Left ventricle myocardium superior (tissue), 1 donor: ENCODE measurements at regions not wholly inside any gene's neighbourhood (a gene's known extent, or its start where the extent isn't known, plus 50 kb on each side); places are given as distances from the start of the nearest gene placed in this dataset.

Experiments
- ATAC-seq: fragments of 200-7000 bp; cut with Tn5 transposase; one replicate; pipeline ENCODE4 v1.9.1; 2020; ENCODE audit warnings: mild to moderate bottlenecking, moderate library complexity
- DNase-seq: peaks from one replicate; pipeline ENCODE4 v3.0.0-alpha.2; 2020
- intact Hi-C: fragments of 100-400 bp; cut with micrococcal nuclease; formaldehyde crosslinking; loops from one replicate; pipeline ENCODE4 v1.11.0; 2022
- donor health status: DM: no; HTN: yes; CAD: no; lungs with severe emphysema.

DNA sequence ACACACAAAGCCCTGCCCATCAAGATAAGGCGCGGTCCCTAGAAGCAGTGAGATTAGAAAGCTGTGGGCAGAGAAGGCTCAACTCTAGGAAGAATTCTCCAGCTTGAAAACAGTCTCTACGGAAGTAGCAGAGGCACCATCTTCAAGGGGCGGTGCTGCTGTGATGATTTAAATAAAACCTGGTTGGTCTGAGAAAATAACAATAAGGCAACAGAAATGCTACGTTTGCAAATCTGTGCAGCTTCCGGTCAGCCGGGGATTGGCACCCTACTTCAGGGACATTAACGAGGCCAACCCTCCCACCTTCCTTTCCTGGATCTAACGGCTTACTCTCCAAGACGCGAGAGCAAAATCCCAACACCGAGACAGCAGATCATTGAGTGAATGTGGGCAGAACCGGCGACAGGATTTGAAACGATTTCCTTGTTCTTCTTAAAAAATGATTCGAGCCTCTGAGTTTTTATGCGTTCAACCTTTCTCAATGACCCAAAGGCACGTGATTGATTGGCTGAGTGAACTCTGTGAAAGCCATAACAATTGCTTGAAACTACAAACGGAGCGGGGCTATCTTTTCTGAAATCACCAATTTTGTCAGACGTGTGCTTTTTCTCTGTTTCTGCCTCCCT is 93.7 kb upstream of the ZNF516 start:
- intact Hi-C loops: no loop called here
- DNase-seq (no peak), ATAC-seq (no peak)

DNA sequence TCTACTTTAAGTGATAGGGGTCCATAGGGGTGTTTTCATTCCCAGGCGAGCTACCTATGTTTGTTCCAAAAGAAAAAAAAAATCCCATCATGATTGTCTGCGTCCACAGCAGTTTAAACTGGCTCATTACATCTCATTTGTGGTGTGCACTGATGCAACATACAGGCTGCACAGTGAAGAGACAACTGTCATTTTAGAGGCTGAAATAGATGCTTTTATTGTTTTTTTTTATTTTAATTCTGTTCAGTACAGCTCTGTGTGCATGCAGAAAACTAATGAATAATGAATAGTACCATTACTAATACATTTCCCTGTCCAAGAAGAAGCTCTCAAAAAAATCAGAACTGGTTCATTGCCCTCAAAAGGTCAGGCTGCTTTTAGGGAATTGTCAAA is 92.8 kb upstream of the ZNF516 start:
- intact Hi-C loops: no loop called here
- no peak for DNase-seq
- ATAC-seq: no peak

DNA sequence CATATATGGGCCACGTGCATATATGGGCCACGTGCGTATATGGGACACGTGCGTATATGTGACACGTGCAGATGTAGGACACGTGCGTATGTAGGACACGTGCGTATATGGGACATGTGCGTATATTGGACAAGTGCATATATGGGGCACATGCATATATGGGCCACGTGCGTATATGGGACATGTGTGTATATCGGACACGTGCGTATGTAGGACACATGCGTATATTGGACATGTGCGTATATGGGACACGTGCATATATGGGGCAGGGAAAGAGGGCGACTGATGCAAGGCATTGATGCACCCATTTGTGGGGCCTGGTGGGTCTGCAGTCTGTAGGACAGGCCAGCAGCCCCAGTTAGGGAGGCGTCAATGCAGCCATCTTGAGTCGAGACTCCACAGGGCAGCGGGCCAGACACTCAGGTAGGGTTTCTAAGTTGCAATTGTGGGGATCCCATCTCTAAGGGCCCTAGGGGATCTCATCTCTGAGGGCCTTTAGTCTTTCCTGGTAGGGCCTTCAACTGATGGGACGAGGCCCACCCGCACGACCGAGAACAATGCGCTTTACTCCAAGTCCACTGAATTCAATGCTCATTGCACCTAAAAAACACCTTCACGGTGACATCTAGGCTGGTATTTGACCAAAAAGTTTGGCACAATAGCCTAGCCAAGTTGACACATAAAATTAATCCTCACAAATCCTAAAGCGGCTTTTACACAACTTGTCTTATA is 92.3 kb upstream of the ZNF516 start:
- intact Hi-C loops: no loop called here
- ATAC-seq: no peak

GRCh38 chr18:76584414-76585310 is 89.6 kb upstream of the ZNF516 start:
- intact Hi-C loops: no loop called here
- ATAC-seq: no peak

More for the DNA sequence above, 92.3 kb upstream of the ZNF516 start:
- no peak for DNase-seq

GRCh38 chr18:76581261-76581660 is 86.2 kb upstream of the ZNF516 start:
- ATAC-seq: no peak
- DNase-seq: no peak
- intact Hi-C loops: no loop called here

More at GRCh38 chr18:76584414-76585310, 89.6 kb upstream of the ZNF516 start:
- DNase-seq: no peak

- DNase-seq: no peak
- no peak for ATAC-seq
- intact Hi-C loops: no loop called here
Measured at GRCh38 chr18:76580288-76580962, 85.4 kb upstream of the ZNF516 start.

- ATAC-seq: no peak
- DNase-seq: no peak
- intact Hi-C loops: no loop called here
Measured at GRCh38 chr18:76579301-76579695, 84.3 kb upstream of the ZNF516 start.

GRCh38 chr18:76578571-76579300 is 83.7 kb upstream of the ZNF516 start:
- DNase-seq (no peak), ATAC-seq (no peak)
- intact Hi-C loops: no loop called here

DNA sequence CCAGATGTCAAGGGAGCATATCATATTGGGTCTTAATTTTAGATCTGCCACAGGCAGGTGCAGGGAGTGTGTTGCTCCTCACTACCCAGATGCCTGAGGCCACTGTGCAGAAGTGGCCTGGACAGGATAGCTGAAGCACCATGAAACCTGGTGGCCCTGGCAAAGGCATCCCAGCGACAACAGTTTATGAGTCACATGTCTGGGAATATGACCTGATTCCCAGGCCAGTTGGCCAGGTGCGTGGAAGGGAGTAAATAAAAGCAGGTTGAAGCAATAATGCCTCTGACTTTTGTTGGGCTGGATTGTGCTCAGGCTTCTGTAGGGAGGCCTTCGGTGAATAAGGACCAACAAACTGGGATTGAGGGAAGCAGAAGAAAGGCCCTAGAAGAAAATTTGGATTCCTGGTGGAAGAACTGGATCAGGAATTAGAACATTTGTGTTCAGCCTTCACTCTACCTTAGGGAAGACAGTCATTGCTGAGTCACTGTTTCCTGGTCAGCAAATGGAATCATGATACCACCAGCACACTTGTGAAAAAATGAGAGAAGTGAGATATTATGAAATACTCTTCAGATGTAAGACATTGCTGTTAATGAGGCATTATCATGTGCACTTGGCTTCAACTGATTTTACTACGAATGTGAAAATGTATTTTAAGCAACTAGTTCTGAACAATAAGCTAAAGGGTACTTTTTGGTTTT is 78.4 kb upstream of the ZNF516 start:
- no peak for DNase-seq
- intact Hi-C loops: no loop called here
- ATAC-seq: no peak

DNA sequence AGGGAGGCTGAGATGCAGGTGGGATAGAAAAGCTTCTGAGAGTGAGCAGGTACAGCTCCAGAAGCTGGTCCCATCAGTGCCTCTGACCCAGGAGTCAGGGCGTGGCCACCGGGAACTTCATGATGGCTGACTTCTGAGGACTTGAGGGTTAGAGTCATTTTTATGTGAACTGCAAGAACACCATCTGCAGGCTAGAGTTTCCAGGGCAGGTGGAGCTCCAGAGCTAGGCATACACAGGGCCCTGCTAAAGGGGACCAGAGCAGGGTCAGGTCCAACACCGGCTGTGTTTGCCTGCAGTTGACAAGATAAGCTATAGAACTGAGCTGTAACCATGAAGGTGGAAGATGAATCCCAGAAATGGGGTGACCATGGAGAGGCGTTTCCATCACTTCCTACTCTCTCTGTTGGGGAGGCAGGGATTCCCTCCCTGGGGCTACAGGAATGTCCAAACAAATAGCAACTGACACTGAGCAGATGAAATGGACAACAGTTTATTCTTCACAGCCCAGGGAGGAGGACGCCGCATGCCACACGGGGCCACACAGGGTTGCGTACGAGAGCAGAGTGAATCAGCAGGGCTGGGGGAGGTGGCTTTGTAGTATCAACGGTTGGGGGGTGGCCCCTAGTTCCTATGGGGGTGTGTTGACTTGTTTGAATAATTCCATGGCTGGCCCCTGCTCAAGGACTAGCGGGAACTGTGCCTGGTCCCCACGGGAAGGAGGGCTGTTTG is 77.6 kb upstream of the ZNF516 start:
- ATAC-seq (no peak), DNase-seq (no peak)
- intact Hi-C loops: no loop called here

DNA sequence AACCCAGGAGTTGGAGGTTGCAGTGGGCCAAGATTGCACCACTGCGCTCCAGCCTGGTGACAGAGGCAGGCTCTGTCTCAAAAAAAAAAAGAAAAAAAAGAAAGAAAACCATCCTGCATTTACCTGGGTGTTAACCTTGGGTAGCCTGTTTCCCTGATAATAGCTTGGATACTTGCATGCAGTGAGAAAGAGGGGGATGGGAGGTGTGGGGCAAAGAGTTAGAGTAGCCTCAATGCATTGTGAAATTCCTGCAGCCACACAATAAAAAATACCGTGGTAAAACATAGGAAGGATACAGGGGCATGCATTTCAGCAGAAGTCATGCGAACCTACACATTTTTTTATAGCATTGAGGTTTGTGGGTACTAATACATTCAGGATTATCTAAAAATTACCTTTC is 76.6 kb upstream of the ZNF516 start:
- intact Hi-C loops: no loop called here
- no peak for ATAC-seq
- no peak for DNase-seq

DNA sequence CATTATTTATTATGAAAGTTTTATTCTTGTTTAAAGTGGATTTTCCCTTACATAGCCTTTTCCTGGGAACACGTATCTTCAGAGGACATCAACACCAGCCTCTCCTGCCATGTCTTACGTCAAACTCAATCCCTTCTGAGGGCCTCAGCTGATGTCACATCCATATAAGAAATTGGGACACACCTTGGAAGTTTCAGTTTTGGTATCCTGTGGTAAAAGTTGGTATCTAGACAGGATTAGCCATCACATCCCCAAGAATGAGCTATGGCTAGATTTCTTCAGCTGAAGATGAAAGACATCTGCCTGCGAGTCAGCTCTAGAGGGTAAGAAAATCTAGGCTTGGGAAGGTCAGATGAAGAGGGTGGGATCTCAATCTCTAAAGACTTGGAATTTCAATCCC is 75.8 kb upstream of the ZNF516 start:
- ATAC-seq: no peak
- no peak for DNase-seq
- intact Hi-C loops: no loop called here

- intact Hi-C loops: no loop called here
- no peak for DNase-seq
- ATAC-seq: no peak
Measured at GRCh38 chr18:76569644-76570419, 74.8 kb upstream of the ZNF516 start.

DNA sequence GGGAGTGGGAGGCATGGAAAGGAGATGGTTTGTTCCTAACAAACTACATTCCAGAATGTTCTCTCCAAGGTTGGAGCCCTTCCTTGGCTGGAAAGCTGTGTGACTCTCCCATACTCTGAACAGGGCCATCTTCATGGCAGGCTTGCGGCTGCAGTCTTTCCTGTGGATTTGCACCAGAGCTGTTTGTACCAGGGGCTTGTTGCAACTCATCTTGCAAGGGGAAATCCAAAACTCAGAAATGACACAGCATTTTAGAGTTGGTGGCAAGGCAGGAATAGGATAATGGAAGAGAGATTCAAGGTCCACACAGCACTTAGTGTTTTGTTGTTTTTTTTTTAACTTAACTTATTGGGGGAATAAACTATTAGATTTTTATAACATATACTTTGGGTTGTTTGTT is 73.7 kb upstream of the ZNF516 start:
- no peak for ATAC-seq
- no peak for DNase-seq
- intact Hi-C loops: no loop called here

DNA sequence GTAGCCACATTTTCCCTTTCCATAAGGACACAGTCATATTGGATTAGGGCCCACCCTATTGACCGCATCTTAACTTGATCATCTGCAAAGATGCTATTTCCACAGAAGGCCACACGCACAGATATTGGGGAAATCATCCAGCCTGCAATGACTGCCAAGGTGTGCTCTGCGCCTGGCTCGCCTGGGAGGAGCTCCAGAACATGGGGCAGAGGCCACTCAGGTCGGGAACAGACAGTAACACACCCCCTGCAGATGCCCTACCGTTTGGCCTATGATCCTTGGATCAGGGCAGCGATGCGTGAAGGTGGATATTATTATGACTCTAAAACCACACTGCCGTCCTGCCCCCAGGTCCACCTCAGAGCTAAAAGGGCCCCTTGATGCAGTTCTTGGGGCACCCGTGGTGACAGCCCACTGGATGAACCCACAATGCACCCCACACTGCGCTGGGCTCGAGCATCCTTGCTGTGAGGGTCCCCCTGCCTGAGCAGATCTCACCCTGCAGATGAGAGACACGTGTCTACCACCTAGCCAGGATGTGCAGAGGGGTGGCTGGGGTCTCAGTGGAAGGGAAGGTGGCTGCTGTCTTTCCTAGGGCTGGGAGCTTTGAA is 72.9 kb upstream of the ZNF516 start:
- ATAC-seq: no peak
- DNase-seq: no peak
- intact Hi-C loops: no loop called here

DNA sequence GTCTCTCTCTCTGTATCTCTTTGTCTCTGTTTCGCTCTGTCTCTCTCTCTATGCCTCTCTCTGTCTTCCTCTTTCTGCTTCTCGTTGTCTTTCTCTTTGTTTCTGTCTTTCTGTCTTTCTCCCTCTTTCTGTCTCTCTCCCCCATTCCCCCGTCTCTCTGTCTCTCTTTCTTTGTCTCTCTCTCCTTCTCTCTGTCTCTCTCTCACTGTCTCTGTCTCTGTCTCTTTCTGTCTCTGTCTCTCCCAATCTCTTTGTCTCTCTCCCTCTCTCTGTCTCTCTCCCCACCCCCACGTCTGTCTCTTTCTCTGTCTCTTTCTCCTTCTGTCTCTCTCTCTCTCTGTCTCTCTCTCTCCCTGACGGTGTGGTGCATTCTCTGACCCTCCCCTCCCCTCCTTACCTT is 71.9 kb upstream of the ZNF516 start:
- no peak for ATAC-seq
- intact Hi-C loops: no loop called here

More for the DNA sequence above, 71.9 kb upstream of the ZNF516 start:
- DNase-seq: no peak
